HEK293 (cell line): ENCODE measurements at regions not wholly inside any gene's neighbourhood (a gene's known extent, or its start where the extent isn't known, plus 50 kb on each side); places are given as distances from the start of the nearest gene placed in this dataset.

Source experiments
- CTCF ChIA-PET: fragments of 350-600 bp; formaldehyde crosslinking; extraction: SDS; loops from one replicate; lab custom pipeline; 2021; ENCODE audit warnings: antibody characterized with exemption; lab: Yijun Ruan, JAX
- POLR2A ChIA-PET: fragments of 300-600 bp; formaldehyde crosslinking; extraction: SDS; loops from one replicate; lab custom pipeline; 2020; ENCODE audit warnings: antibody characterized with exemption, inconsistent platforms; lab: Yijun Ruan, JAX
- H3K27ac ChIP-seq: fragments of 200-500 bp; sonication (Bioruptor generic); 2 replicates; pipeline ENCODE4 v1.5.1; 2014; ENCODE audit warnings: low read depth, low read length, control low read depth, inconsistent platforms; ENCODE audit errors: extremely low read depth
- H3K36me3 ChIP-seq, 2 experiments: fragments of 200-500 bp in 1 of 2; sonication (Bioruptor generic) in 1 of 2; 1 replicate in 1 of 2; 2 replicates in 1 of 2; pipeline ENCODE4 v1.5.1; 2014 to 2017; ENCODE audit warnings: inconsistent platforms in 2 of 2, low read length in 2 of 2; ENCODE audit not compliant: control insufficient read depth in 2 of 2, insufficient read depth in 1 of 2
- H3K4me1 ChIP-seq: fragments of 200-500 bp; sonication (Bioruptor generic); 2 replicates; pipeline ENCODE4 v1.5.1; 2014; ENCODE audit warnings: mild to moderate bottlenecking, low read length, inconsistent platforms; ENCODE audit not compliant: control insufficient read depth, insufficient read depth
- H3K4me3 ChIP-seq: 2 replicates; pipeline ENCODE4 v1.5.1; 2011; ENCODE audit warnings: low read depth, mild to moderate bottlenecking, control low read depth, low read length, moderate library complexity
- H3K9me3 ChIP-seq: fragments of 200-500 bp; sonication (Bioruptor generic); 2 replicates; pipeline ENCODE4 v1.5.1; 2014; ENCODE audit warnings: low read depth, low read length, inconsistent platforms; ENCODE audit not compliant: control insufficient read depth, insufficient read depth
- SCRT1 ChIP-seq: fragments of 450-650 bp; formaldehyde crosslinking; IDR thresholded peaks from 2 replicates; pipeline ENCODE4 v1.5.1; 2016; ENCODE audit warnings: missing biosample characterization, missing genetic modification characterization, borderline replicate concordance
- SP2 ChIP-seq: fragments of 450-650 bp; formaldehyde crosslinking; IDR thresholded peaks from 2 replicates; pipeline ENCODE4 v1.5.1; 2016; ENCODE audit warnings: missing biosample characterization, missing genetic modification characterization
- YY2 ChIP-seq: fragments of 450-650 bp; formaldehyde crosslinking; IDR thresholded peaks from 2 replicates; pipeline ENCODE4 v1.5.1; 2016; ENCODE audit warnings: missing biosample characterization, missing genetic modification characterization
- ZBTB20 ChIP-seq: fragments of 450-650 bp; formaldehyde crosslinking; IDR thresholded peaks from 2 replicates; pipeline ENCODE4 v1.5.1; 2016; ENCODE audit warnings: missing biosample characterization, missing genetic modification characterization
- ZFP37 ChIP-seq: fragments of 450-650 bp; formaldehyde crosslinking; IDR thresholded peaks from 2 replicates; pipeline ENCODE4 v1.5.1; 2016; ENCODE audit warnings: missing biosample characterization, missing genetic modification characterization
- ZNF132 ChIP-seq: fragments of 450-650 bp; formaldehyde crosslinking; IDR thresholded peaks from 2 replicates; pipeline ENCODE4 v1.5.1; 2017; ENCODE audit warnings: missing biosample characterization, missing genetic modification characterization, borderline replicate concordance
- ZNF133 ChIP-seq: fragments of 450-650 bp; formaldehyde crosslinking; IDR thresholded peaks from 2 replicates; pipeline ENCODE4 v1.5.1; 2016; ENCODE audit warnings: missing biosample characterization, missing genetic modification characterization
- ZNF2 ChIP-seq: fragments of 450-650 bp; formaldehyde crosslinking; IDR thresholded peaks from 2 replicates; pipeline ENCODE4 v1.5.1; 2016; ENCODE audit warnings: missing biosample characterization, missing genetic modification characterization
- ZNF202 ChIP-seq: fragments of 450-650 bp; formaldehyde crosslinking; IDR thresholded peaks from 2 replicates; pipeline ENCODE4 v1.5.1; 2016; ENCODE audit warnings: missing biosample characterization, missing genetic modification characterization, borderline replicate concordance
- ZNF354C ChIP-seq: fragments of 450-650 bp; formaldehyde crosslinking; IDR thresholded peaks from 2 replicates; pipeline ENCODE4 v1.5.1; 2016; ENCODE audit warnings: missing biosample characterization, missing genetic modification characterization, low read depth, borderline replicate concordance
- ZNF391 ChIP-seq: fragments of 450-650 bp; formaldehyde crosslinking; IDR thresholded peaks from 2 replicates; pipeline ENCODE4 v1.5.1; 2016; ENCODE audit warnings: low read depth, missing biosample characterization, missing genetic modification characterization, borderline replicate concordance
- ZNF544 ChIP-seq: fragments of 450-650 bp; formaldehyde crosslinking; IDR thresholded peaks from 2 replicates; pipeline ENCODE4 v1.5.0; 2017; ENCODE audit warnings: missing biosample characterization, missing genetic modification characterization
- ZNF555 ChIP-seq: fragments of 450-650 bp; formaldehyde crosslinking; conservative IDR thresholded peaks from 2 replicates; pipeline ENCODE4 v1.5.1; 2017; ENCODE audit warnings: missing biosample characterization, mild to moderate bottlenecking, missing genetic modification characterization, inconsistent platforms
- ZNF654 ChIP-seq: fragments of 450-650 bp; formaldehyde crosslinking; IDR thresholded peaks from 2 replicates; pipeline ENCODE4 v1.5.1; 2016; ENCODE audit warnings: low read depth, missing biosample characterization, missing genetic modification characterization
- ZNF707 ChIP-seq: fragments of 450-650 bp; formaldehyde crosslinking; IDR thresholded peaks from 2 replicates; pipeline ENCODE4 v1.5.1; 2016; ENCODE audit warnings: missing biosample characterization, missing genetic modification characterization
- ZNF76 ChIP-seq: fragments of 450-650 bp; formaldehyde crosslinking; IDR thresholded peaks from 2 replicates; pipeline ENCODE4; 2016; ENCODE audit warnings: low read depth, missing biosample characterization, missing genetic modification characterization, borderline replicate concordance
- ZNF785 ChIP-seq: fragments of 450-650 bp; formaldehyde crosslinking; IDR thresholded peaks from 2 replicates; pipeline ENCODE4 v1.5.1; 2016; ENCODE audit warnings: missing biosample characterization, missing genetic modification characterization
- ZSCAN16 ChIP-seq: fragments of 450-650 bp; formaldehyde crosslinking; IDR thresholded peaks from 2 replicates; pipeline ENCODE4 v1.5.1; 2016; ENCODE audit warnings: missing biosample characterization, missing genetic modification characterization
- TF ChIP-seq, protein P1 (sequence below): fragments of 450-650 bp; formaldehyde crosslinking; IDR thresholded peaks from 2 replicates; pipeline ENCODE4 v1.5.1; 2016; ENCODE audit warnings: missing biosample characterization, missing genetic modification characterization
- TF ChIP-seq, protein P2 (sequence below): fragments of 450-650 bp; formaldehyde crosslinking; optimal IDR thresholded peaks from 2 replicates; pipeline ENCODE3; 2016; ENCODE audit warnings: missing biosample characterization, mild to moderate bottlenecking, missing genetic modification characterization
- TF ChIP-seq, protein P3 (sequence below): fragments of 450-650 bp; formaldehyde crosslinking; IDR thresholded peaks from 2 replicates; pipeline ENCODE4 v1.5.1; 2017; ENCODE audit warnings: missing biosample characterization, missing genetic modification characterization
- TF ChIP-seq, protein P4 (sequence below): fragments of 450-650 bp; formaldehyde crosslinking; IDR thresholded peaks from 2 replicates; pipeline ENCODE4 v1.5.1; 2016; ENCODE audit warnings: missing biosample characterization, missing genetic modification characterization, low read depth

DNA sequence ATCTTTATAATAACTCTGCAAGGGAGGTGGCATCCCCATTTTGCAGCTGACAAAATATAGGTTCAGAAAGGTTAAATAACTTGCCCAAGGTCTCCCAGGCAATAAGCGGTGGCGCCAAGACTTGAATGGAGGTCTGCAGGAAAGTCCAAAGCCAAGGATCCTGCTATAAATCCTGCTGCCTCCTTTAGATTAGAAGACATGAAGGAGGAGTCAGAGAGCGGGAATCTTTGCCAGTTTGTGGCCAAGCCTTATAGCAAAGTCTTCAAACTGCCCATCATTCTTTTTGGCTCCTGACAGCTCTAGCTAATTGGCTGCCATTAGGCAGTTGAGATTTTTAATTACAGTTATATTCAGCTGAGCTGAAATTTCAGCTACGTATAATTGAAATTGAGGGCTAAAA, 114.3 kb downstream of the C1D start (continued):
- no peak for TF ChIP-seq ZNF391 (tag by site-specific recombination)
- TF ChIP-seq, protein P1, sequence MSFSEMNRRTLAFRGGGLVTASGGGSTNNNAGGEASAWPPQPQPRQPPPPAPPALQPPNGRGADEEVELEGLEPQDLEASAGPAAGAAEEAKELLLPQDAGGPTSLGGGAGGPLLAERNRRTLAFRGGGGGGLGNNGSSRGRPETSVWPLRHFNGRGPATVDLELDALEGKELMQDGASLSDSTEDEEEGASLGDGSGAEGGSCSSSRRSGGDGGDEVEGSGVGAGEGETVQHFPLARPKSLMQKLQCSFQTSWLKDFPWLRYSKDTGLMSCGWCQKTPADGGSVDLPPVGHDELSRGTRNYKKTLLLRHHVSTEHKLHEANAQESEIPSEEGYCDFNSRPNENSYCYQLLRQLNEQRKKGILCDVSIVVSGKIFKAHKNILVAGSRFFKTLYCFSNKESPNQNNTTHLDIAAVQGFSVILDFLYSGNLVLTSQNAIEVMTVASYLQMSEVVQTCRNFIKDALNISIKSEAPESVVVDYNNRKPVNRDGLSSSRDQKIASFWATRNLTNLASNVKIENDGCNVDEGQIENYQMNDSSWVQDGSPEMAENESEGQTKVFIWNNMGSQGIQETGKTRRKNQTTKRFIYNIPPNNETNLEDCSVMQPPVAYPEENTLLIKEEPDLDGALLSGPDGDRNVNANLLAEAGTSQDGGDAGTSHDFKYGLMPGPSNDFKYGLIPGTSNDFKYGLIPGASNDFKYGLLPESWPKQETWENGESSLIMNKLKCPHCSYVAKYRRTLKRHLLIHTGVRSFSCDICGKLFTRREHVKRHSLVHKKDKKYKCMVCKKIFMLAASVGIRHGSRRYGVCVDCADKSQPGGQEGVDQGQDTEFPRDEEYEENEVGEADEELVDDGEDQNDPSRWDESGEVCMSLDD (tag by site-specific recombination) = no peak
- TF ChIP-seq ZNF707 (tag by site-specific recombination) = no peak
- no peak for TF ChIP-seq ZFP37
- TF ChIP-seq ZNF785 (tag by site-specific recombination) = no peak
- no peak for TF ChIP-seq SP2 (tag by site-specific recombination)

DNA sequence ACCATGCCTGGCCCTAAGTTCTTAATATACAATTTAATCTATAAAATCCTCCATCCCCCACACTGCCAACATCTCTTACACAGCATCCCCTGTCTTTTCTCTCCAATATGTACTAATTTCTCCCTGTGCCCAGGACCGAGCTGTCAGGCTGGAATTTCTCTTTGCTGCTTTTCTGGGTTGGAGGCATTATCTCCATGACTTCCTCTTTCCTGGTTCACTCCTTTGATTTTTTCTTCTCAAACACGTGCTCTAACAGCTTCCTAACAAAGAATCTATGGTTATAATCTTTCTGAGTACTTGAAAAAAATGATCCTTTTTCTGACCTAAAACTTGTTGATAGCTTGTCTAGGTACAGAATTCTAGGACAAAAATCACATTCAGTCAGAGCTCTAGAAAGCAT, 112.8 kb downstream of the C1D start:
- peaks cover 2% of the 10 kb centered on the region; the same call in 1 of the 2 replicates for H3K4me1 ChIP-seq
- CTCF ChIA-PET = interaction anchor here (0.6 kb wide), 1 partner anchor 301 kb away, joined by 3 read pairs; no protein-coding TSS in a partner anchor
- TF ChIP-seq ZNF354C (tag by site-specific recombination) = no peak
- TF ChIP-seq ZNF544 (tag by site-specific recombination) = no peak
- TF ChIP-seq ZNF76 (tag by site-specific recombination) = no peak
- no peak for TF ChIP-seq ZNF132 (tag by site-specific recombination)
- no peak for TF ChIP-seq ZNF202
- TF ChIP-seq, protein P2, sequence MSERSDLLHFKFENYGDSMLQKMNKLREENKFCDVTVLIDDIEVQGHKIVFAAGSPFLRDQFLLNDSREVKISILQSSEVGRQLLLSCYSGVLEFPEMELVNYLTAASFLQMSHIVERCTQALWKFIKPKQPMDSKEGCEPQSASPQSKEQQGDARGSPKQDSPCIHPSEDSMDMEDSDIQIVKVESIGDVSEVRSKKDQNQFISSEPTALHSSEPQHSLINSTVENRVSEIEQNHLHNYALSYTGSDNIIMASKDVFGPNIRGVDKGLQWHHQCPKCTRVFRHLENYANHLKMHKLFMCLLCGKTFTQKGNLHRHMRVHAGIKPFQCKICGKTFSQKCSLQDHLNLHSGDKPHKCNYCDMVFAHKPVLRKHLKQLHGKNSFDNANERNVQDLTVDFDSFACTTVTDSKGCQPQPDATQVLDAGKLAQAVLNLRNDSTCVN (tag by site-specific recombination) = no peak
- no peak for TF ChIP-seq ZNF654
- TF ChIP-seq ZNF2 = no peak
- TF ChIP-seq YY2 (tag by site-specific recombination) = no peak
- TF ChIP-seq, protein P3, sequence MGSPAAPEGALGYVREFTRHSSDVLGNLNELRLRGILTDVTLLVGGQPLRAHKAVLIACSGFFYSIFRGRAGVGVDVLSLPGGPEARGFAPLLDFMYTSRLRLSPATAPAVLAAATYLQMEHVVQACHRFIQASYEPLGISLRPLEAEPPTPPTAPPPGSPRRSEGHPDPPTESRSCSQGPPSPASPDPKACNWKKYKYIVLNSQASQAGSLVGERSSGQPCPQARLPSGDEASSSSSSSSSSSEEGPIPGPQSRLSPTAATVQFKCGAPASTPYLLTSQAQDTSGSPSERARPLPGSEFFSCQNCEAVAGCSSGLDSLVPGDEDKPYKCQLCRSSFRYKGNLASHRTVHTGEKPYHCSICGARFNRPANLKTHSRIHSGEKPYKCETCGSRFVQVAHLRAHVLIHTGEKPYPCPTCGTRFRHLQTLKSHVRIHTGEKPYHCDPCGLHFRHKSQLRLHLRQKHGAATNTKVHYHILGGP = no peak
- no peak for TF ChIP-seq ZNF555
- TF ChIP-seq, all 188 proteins: peak for 0
- no peaks in the 10 kb centered on the region for H3K36me3 ChIP-seq
- POLR2A ChIA-PET = no interaction called here
- H3K9me3 ChIP-seq = no peaks in the 10 kb centered on the region
- no peak overlapping the region for H3K4me3 ChIP-seq
- H3K27ac ChIP-seq = no peak overlapping the region

DNA sequence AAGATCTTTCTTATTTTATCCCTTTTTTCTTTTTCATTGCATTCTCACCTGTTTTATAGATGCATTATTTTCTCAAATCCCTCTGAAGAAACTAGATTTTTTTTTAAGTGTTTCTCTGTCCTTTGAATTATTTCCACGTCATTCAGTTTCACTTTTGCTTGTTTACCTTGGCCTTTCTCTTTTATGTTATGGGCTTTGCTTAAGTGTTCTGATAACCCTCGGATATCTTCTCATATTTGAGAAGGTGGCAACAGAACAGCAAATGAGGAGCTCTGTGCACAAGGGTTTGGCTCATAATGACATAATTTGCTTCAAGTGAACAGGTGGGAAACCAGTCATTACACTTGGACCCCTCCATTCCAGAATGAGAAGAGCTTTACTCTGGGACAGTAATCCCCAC, 111.9 kb downstream of the C1D start:
- ChIA-PET POLR2A (no interaction called here), CTCF (interaction anchor here (1.0 kb wide), 1 partner anchor 35 kb away, joined by 3 read pairs; no protein-coding TSS in a partner anchor)
- H3K27ac ChIP-seq = no peak overlapping the region
- no peaks in the 10 kb centered on the region for H3K9me3 ChIP-seq
- H3K4me3 ChIP-seq = no peak overlapping the region
- H3K4me1 ChIP-seq = peaks cover 2% of the 10 kb centered on the region; the same call in 1 of the 2 replicates
- no peaks in the 10 kb centered on the region for H3K36me3 ChIP-seq
- TF ChIP-seq, protein P4, sequence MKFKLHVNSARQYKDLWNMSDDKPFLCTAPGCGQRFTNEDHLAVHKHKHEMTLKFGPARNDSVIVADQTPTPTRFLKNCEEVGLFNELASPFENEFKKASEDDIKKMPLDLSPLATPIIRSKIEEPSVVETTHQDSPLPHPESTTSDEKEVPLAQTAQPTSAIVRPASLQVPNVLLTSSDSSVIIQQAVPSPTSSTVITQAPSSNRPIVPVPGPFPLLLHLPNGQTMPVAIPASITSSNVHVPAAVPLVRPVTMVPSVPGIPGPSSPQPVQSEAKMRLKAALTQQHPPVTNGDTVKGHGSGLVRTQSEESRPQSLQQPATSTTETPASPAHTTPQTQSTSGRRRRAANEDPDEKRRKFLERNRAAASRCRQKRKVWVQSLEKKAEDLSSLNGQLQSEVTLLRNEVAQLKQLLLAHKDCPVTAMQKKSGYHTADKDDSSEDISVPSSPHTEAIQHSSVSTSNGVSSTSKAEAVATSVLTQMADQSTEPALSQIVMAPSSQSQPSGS (tag by site-specific recombination) = no peak
- TF ChIP-seq ZNF133 (tag by site-specific recombination) (no peak), ZBTB20 (tag by site-specific recombination) (no peak), ZSCAN16 (tag by site-specific recombination) (peak; percentile 84), SCRT1 (tag by site-specific recombination) (no peak)
